DOHH2 (cell line): ENCODE measurements at regions not wholly inside any gene's neighbourhood (a gene's known extent, or its start where the extent isn't known, plus 50 kb on each side); places are given as distances from the start of the nearest gene placed in this dataset.

Source experiments
- H3F3A ChIP-seq: fragments of 200-600 bp; sonication (generic), shearing (Covaris generic); 2 replicates; pipeline ENCODE4 v1.6.0; 2016; ENCODE audit warnings: antibody characterized with exemption, mild to moderate bottlenecking; ENCODE audit not compliant: control insufficient read depth, insufficient read depth
- H3K27ac ChIP-seq: fragments of 200-600 bp; sonication (generic); 2 replicates; pipeline ENCODE4 v1.5.1; 2014; ENCODE audit warnings: low read depth, mild to moderate bottlenecking, low read length, moderate library complexity
- H3K27me3 ChIP-seq: fragments of 200-600 bp; sonication (generic); 2 replicates; pipeline ENCODE4 v1.6.1; 2014; ENCODE audit warnings: mild to moderate bottlenecking, low read length, mixed read lengths; ENCODE audit not compliant: control insufficient read depth
- H3K36me3 ChIP-seq: fragments of 200-600 bp; sonication (generic); 2 replicates; pipeline ENCODE4 v1.6.1; 2014; ENCODE audit warnings: mild to moderate bottlenecking, low read length, moderate library complexity, mixed read lengths; ENCODE audit not compliant: control insufficient read depth
- H3K4me1 ChIP-seq: fragments of 200-600 bp; sonication (generic); 2 replicates; pipeline ENCODE4 v1.6.1; 2014; ENCODE audit warnings: mild to moderate bottlenecking, low read length, mixed read lengths; ENCODE audit not compliant: control insufficient read depth
- H3K4me2 ChIP-seq: fragments of 200-600 bp; sonication (generic); 2 replicates; pipeline ENCODE4 v1.6.0; 2014; ENCODE audit warnings: mild to moderate bottlenecking, low read length, moderate library complexity
- H3K4me3 ChIP-seq: fragments of 200-600 bp; sonication (generic); 2 replicates; pipeline ENCODE4 v1.5.1; 2014; ENCODE audit warnings: mild to moderate bottlenecking, low read length, mixed read lengths
- H3K79me2 ChIP-seq: fragments of 200-600 bp; sonication (generic); 2 replicates; pipeline ENCODE4 v1.6.1; 2014; ENCODE audit warnings: mild to moderate bottlenecking, low read length, mixed read lengths; ENCODE audit not compliant: control insufficient read depth
- H3K9me2 ChIP-seq: fragments of 200-600 bp; sonication (generic); replicated peaks from 2 replicates; pipeline ENCODE4 v1.6.1; 2014; ENCODE audit warnings: mild to moderate bottlenecking, low read length, mixed read lengths; ENCODE audit not compliant: control insufficient read depth
- H3K9me3 ChIP-seq: fragments of 200-600 bp; sonication (generic); 2 replicates; pipeline ENCODE4 v1.6.1; 2014; ENCODE audit warnings: antibody characterized with exemption, low read length, mixed read lengths; ENCODE audit not compliant: control insufficient read depth, insufficient read depth
- H4K20me1 ChIP-seq: fragments of 200-600 bp; sonication (generic); 2 replicates; pipeline ENCODE4 v1.6.0; 2014; ENCODE audit warnings: low read depth, mild to moderate bottlenecking, antibody characterized with exemption, low read length, moderate library complexity; ENCODE audit not compliant: control insufficient read depth, insufficient read depth
- EZH2phosphoT487 ChIP-seq: fragments of 200-600 bp; sonication (generic); IDR thresholded peaks from 2 replicates; pipeline ENCODE4 v1.6.1; 2017; ENCODE audit warnings: borderline replicate concordance, mild to moderate bottlenecking, antibody characterized with exemption, low read length, moderate library complexity, mixed read lengths
- TF ChIP-seq, protein P1 (sequence below): fragments of 200-600 bp; sonication (generic); IDR thresholded peaks from one replicate; pipeline ENCODE4 v1.5.1; 2014; ENCODE audit warnings: antibody characterized with exemption, mild to moderate bottlenecking, low read depth, low read length; ENCODE audit not compliant: poor library complexity, severe bottlenecking

DNA sequence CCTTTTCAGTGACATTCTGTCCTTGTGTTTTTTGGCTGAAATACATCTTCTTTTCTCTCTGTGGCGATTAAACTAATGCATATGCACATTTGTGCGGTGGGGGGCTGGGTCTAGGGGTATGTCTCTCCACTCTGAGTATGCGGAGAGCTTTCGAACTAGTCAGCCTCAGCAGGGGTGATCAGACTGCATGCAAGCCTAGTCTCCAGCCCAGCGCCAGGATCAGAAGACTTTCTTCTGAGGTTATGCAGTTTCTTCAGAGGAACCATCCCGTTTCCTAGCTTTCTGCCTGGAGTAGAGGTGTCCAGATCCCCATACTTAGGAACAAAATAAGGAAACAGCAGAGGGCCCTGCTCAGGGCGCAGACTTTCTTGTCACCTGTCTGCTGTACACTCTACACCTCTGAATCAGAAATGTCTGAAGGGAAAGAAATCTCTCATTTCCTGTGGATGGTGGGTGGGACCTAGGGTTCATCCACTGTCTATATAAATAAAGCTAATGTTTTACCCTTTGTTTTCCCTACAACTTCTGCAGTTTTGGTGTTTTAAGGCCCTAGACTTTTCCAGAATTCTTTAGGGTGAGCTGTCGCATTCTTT lies 230.4 kb downstream of the ABHD5 start:
- no peaks in the 10 kb centered on the region for H3K9me3 ChIP-seq
- peak overlapping the region; percentile 4; the same call in 1 of the 2 replicates for H3K4me3 ChIP-seq
- peak overlapping the region; percentile 41 for H3K4me2 ChIP-seq
- no peaks in the 10 kb centered on the region for H3K9me2 ChIP-seq
- TF ChIP-seq EZH2phosphoT487: no peak
- TF ChIP-seq, protein P1, sequence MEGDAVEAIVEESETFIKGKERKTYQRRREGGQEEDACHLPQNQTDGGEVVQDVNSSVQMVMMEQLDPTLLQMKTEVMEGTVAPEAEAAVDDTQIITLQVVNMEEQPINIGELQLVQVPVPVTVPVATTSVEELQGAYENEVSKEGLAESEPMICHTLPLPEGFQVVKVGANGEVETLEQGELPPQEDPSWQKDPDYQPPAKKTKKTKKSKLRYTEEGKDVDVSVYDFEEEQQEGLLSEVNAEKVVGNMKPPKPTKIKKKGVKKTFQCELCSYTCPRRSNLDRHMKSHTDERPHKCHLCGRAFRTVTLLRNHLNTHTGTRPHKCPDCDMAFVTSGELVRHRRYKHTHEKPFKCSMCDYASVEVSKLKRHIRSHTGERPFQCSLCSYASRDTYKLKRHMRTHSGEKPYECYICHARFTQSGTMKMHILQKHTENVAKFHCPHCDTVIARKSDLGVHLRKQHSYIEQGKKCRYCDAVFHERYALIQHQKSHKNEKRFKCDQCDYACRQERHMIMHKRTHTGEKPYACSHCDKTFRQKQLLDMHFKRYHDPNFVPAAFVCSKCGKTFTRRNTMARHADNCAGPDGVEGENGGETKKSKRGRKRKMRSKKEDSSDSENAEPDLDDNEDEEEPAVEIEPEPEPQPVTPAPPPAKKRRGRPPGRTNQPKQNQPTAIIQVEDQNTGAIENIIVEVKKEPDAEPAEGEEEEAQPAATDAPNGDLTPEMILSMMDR: no peak
- 0 out of 2 replicates have a peak overlapping the region, but pooled peaks have one; percentile 6 for H3K27ac ChIP-seq
- H3F3A ChIP-seq: no peaks in the 10 kb centered on the region
- H4K20me1 ChIP-seq: no peaks in the 10 kb centered on the region
- H3K36me3 ChIP-seq: no peaks in the 10 kb centered on the region
- H3K27me3 ChIP-seq: no peaks in the 10 kb centered on the region
- peaks cover 56% of the 10 kb centered on the region for H3K4me1 ChIP-seq
- no peaks in the 10 kb centered on the region for H3K79me2 ChIP-seq

DNA sequence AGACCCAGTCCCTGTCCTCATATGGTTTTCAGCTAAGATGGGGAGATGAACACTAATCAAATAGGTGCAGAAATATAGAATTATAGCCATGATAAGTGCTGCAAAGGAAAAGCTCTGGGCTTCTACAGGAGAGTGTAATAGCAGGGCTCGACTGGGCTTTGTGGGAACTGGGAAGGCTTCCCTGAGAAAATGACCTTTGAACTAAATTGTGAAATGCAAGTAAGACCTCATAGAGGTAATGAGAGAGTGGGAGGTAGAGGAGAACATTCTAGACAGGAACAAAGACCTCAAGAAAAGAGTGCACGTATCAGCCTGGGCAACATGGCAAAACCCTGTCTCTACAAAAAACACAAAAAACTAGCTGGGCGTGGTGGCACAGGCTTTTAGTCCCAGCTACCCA lies 231.6 kb downstream of the ABHD5 start:
- Histone ChIP-seq H3K9me2 (no peaks in the 10 kb centered on the region), H3K36me3 (no peaks in the 10 kb centered on the region), H3K27me3 (no peaks in the 10 kb centered on the region), H3K4me2 (no peak overlapping the region), H3K79me2 (no peaks in the 10 kb centered on the region), H4K20me1 (no peaks in the 10 kb centered on the region), H3K27ac (no peak overlapping the region), H3K4me3 (no peak overlapping the region), H3K9me3 (no peaks in the 10 kb centered on the region), H3K4me1 (peaks cover 59% of the 10 kb centered on the region), H3F3A (no peaks in the 10 kb centered on the region)
- TF ChIP-seq, protein P1: no peak
- TF ChIP-seq EZH2phosphoT487: no peak

DNA sequence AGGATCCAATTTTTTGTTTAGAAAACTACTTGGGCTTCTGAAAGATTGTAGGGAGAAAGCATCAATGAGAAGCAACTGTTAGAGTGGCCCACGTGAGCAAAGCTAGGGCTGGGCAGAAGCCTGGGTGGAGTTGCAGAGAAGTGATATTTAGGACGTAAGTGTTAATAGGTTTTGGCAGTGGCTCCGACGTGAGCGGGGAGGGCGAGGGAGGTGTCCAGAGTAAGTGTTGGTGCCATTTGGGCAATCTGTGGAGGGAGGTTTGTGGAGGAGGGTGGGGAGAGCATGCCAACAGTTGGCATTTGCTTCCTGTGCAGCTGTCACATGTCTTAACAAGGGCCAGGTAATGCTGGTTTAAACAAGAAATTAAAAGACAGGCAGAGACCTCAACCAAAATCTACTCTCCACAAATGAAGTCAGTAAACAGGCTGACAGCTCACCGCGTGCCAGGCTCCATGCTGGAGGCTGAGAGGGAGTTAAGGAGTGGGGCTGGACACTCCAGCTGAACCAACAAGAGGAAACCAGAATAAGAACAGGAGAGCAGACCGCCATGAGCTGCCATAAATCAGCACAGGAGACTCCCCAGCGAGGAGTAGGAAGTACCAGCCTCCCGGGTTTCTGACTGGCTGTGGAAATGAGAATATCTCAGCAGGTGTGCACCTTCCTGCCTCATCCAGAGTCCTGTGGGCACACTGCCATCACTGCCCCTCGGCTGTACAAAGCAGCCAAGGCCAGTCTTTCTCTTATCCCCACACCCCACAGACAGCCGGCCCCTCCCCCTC lies 232.6 kb downstream of the ABHD5 start:
- Histone ChIP-seq H4K20me1 (no peaks in the 10 kb centered on the region), H3K79me2 (no peaks in the 10 kb centered on the region), H3K36me3 (no peaks in the 10 kb centered on the region), H3K9me2 (no peaks in the 10 kb centered on the region), H3K27ac (no peak overlapping the region), H3K4me1 (peaks cover 59% of the 10 kb centered on the region), H3K9me3 (no peaks in the 10 kb centered on the region), H3K4me2 (peak overlapping the region; percentile 25), H3F3A (no peaks in the 10 kb centered on the region), H3K4me3 (no peak overlapping the region), H3K27me3 (no peaks in the 10 kb centered on the region)
- TF ChIP-seq EZH2phosphoT487: no peak
- TF ChIP-seq, protein P1: no peak
